Smooth muscle cell (in vitro differentiated cells): ENCODE measurements at regions not wholly inside any gene's neighbourhood (a gene's known extent, or its start where the extent isn't known, plus 50 kb on each side); places are given as distances from the start of the nearest gene placed in this dataset.
A peak's percentile ranks its signal among the peaks of the same experiment; 100 is the strongest.

Experiments used
- DNase-seq: peaks from one replicate; lab custom pipeline; 2025; ENCODE audit not compliant: unreplicated experiment; lab: John Stamatoyannopoulos, UW
- H2AFZ ChIP-seq: fragments of 200-600 bp; sonication (generic); 2 replicates; pipeline ENCODE4 v1.6.0; 2016; ENCODE audit warnings: antibody characterized with exemption, low read depth, mild to moderate bottlenecking
- H3F3A ChIP-seq: fragments of 200-600 bp; sonication (generic); 2 replicates; pipeline ENCODE4 v1.6.0; 2017; ENCODE audit warnings: antibody characterized with exemption, low read depth
- H3K27ac ChIP-seq: fragments of 200-600 bp; sonication (generic); 2 replicates; pipeline ENCODE4 v1.5.1; 2016; ENCODE audit warnings: low read depth, mild to moderate bottlenecking
- H3K27me3 ChIP-seq: fragments of 200-600 bp; sonication (generic); 2 replicates; pipeline ENCODE4 v1.6.1; 2016; ENCODE audit warnings: low read depth, mild to moderate bottlenecking
- H3K36me3 ChIP-seq: fragments of 200-600 bp; sonication (generic); 2 replicates; pipeline ENCODE4 v1.5.1; 2016; ENCODE audit warnings: low read depth
- H3K4me1 ChIP-seq: fragments of 200-600 bp; sonication (generic); 2 replicates; pipeline ENCODE4 v1.5.1; 2016; ENCODE audit warnings: low read depth
- H3K4me2 ChIP-seq: fragments of 200-600 bp; sonication (generic); 2 replicates; pipeline ENCODE4 v1.6.0; 2016; ENCODE audit warnings: mild to moderate bottlenecking
- H3K4me3 ChIP-seq: fragments of 200-600 bp; sonication (generic); 2 replicates; pipeline ENCODE4 v1.5.1; 2016; ENCODE audit warnings: mild to moderate bottlenecking
- H3K79me2 ChIP-seq: fragments of 200-600 bp; sonication (generic); 2 replicates; pipeline ENCODE4 v1.6.0; 2016; ENCODE audit warnings: low read depth, mild to moderate bottlenecking
- H3K9ac ChIP-seq: fragments of 200-600 bp; sonication (generic); 2 replicates; pipeline ENCODE4 v1.6.0; 2016; ENCODE audit warnings: low read depth
- H3K9me3 ChIP-seq: fragments of 200-600 bp; sonication (generic); replicated peaks from 2 replicates; pipeline ENCODE4 v1.5.1; 2016; ENCODE audit warnings: low read depth
- H4K20me1 ChIP-seq: fragments of 200-600 bp; sonication (generic); 2 replicates; pipeline ENCODE4 v1.6.0; 2016; ENCODE audit warnings: low read depth
- WGBS: methylation state at CpG from one replicate; pipeline ENCODE4 v1.1.7; 2016; ENCODE audit warnings: low lambda C conversion rate; 5-methylcytosine and 5-hydroxymethylcytosine counted together
- TF ChIP-seq, protein P1 (sequence below): fragments of 200-600 bp; sonication (generic); IDR thresholded peaks from 2 replicates; pipeline ENCODE4 v1.5.1; 2017; ENCODE audit warnings: borderline replicate concordance, mild to moderate bottlenecking, antibody characterized with exemption; ENCODE audit not compliant: insufficient read depth, poor library complexity, severe bottlenecking

DNA sequence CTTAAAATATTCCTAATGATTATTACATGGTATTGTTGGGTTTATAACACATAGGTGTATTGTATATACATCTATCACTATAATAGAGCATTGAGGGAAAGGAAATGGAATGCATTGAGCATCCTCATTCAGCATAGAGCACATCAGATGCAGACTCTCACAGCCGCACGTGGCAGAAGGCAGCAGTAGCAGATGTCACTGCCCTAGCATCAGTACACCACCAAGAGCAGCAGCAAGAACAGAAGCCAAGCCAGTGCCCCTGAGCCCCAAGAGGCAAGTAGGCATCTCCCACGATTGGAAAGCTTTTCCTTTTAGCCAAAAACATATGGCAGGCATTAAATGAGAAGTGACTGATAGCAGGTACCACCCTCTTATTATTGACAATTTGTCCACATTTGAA lies 510.0 kb downstream of the TNS3 start:
- no peaks in the 10 kb centered on the region for H4K20me1 ChIP-seq
- 92% methylated on average over 3 of the region's 3 CpGs for WGBS

DNA sequence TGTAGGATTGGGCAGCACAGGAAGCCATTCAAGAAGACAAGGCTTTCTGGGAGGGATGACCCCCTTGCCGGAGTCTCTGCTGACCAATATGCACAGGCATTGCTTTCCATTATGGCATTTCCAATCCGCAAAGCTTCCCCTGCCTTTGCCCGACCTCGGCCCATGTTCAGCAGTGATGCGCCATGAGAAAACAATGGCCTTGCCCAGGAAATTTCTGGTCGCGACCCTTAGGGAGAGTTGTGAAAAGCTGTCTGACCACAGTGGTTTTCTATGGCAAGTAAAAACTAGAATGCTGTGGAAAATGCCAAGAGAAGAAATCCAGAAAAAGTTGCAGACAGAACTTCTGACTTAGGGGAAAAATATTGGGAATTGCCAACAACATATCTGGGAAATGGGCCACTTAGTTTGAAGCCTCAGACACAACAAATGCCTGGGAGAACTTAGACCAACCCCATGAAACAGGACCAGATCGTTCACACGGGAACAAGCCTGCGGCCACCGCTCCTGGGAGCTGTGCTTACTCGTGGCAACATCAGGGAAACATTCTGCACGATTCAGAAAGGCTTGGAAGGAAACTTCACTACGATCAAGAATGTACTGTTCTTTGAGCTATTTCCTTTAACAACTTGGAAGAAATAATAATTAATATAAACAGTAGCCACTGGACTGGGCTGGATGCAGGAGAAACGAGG lies 512.4 kb downstream of the TNS3 start:
- H3K4me2 ChIP-seq: no peak overlapping the region
- no peaks in the 10 kb centered on the region for H3K27me3 ChIP-seq
- no peak overlapping the region for H3K27ac ChIP-seq
- H4K20me1 ChIP-seq: no peaks in the 10 kb centered on the region
- peaks cover 9% of the 10 kb centered on the region for H3K4me1 ChIP-seq
- H3K36me3 ChIP-seq: no peaks in the 10 kb centered on the region
- no peak overlapping the region for H3K9ac ChIP-seq
- no peak overlapping the region for H2AFZ ChIP-seq
- no peak for DNase-seq
- TF ChIP-seq, protein P1, sequence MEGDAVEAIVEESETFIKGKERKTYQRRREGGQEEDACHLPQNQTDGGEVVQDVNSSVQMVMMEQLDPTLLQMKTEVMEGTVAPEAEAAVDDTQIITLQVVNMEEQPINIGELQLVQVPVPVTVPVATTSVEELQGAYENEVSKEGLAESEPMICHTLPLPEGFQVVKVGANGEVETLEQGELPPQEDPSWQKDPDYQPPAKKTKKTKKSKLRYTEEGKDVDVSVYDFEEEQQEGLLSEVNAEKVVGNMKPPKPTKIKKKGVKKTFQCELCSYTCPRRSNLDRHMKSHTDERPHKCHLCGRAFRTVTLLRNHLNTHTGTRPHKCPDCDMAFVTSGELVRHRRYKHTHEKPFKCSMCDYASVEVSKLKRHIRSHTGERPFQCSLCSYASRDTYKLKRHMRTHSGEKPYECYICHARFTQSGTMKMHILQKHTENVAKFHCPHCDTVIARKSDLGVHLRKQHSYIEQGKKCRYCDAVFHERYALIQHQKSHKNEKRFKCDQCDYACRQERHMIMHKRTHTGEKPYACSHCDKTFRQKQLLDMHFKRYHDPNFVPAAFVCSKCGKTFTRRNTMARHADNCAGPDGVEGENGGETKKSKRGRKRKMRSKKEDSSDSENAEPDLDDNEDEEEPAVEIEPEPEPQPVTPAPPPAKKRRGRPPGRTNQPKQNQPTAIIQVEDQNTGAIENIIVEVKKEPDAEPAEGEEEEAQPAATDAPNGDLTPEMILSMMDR: no peak
- H3K9me3 ChIP-seq: no peaks in the 10 kb centered on the region
- no peak overlapping the region for H3K4me3 ChIP-seq
- no peaks in the 10 kb centered on the region for H3K79me2 ChIP-seq
- WGBS: 94% methylated on average over 15 of the region's 15 CpGs
- H3F3A ChIP-seq: peaks cover 2% of the 10 kb centered on the region

More for the DNA sequence above, 510.0 kb downstream of the TNS3 start:
- no peak overlapping the region for H3K9ac ChIP-seq
- H3K36me3 ChIP-seq: no peaks in the 10 kb centered on the region
- peaks cover 17% of the 10 kb centered on the region for H3F3A ChIP-seq
- no peaks in the 10 kb centered on the region for H3K79me2 ChIP-seq
- TF ChIP-seq, protein P1: no peak
- no peak overlapping the region for H3K4me2 ChIP-seq
- H3K9me3 ChIP-seq: no peaks in the 10 kb centered on the region
- no peaks in the 10 kb centered on the region for H3K27me3 ChIP-seq
- H3K27ac ChIP-seq: no peak overlapping the region
- no peak overlapping the region for H3K4me3 ChIP-seq
- DNase-seq: no peak
- H3K4me1 ChIP-seq: peaks cover 16% of the 10 kb centered on the region
- H2AFZ ChIP-seq: no peak overlapping the region

DNA sequence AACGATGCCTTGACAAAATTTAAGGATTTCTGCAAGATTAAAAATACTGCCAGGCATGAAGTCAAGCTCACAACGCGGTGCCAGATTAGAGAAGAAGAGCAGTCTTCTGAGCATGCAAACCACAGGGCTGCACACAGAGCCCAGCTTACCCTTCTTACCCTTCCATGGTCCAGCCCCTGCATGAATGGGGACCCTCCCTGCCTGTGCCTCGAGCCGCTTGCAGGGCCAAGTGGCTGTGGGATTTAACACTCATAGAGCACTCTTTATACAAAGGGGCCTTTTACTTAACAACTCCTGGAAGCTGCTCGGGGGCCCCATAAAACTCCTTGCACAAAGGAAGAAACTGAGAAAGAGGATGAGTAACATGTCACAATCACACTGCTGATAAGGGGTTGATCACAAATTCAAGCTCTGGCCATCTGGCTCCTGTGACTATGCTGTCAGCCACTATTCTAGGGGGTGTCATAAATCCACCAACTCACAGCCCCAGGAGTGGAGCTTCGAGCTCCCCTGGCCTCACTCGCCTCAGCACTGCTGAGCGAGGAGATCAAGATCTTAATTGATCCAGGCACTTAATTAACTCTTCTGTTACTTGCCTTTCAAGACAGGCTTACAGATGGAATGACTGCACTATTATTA lies 514.8 kb downstream of the TNS3 start:
- Histone ChIP-seq H3K36me3 (no peaks in the 10 kb centered on the region), H3K27me3 (no peaks in the 10 kb centered on the region), H3K4me2 (peak overlapping the region; percentile 69), H2AFZ (no peak overlapping the region), H3K4me1 (peaks cover 7% of the 10 kb centered on the region), H3K4me3 (no peak overlapping the region), H3K9me3 (no peaks in the 10 kb centered on the region), H3K27ac (no peak overlapping the region), H4K20me1 (no peaks in the 10 kb centered on the region), H3F3A (no peaks in the 10 kb centered on the region), H3K9ac (no peak overlapping the region), H3K79me2 (no peaks in the 10 kb centered on the region)
- TF ChIP-seq, protein P1: no peak
- 10% methylated on average over 9 of the region's 9 CpGs for WGBS
- no peak for DNase-seq
